Activated B cell treated with CpG ODN at 0.5 μM for 24 hours (primary cell): ENCODE measurements at regions not wholly inside any gene's neighbourhood (a gene's known extent, or its start where the extent isn't known, plus 50 kb on each side); places are given as distances from the start of the nearest gene placed in this dataset.

Experiments used
- ATAC-seq: fragments of 200-7000 bp; cut with Tn5 transposase; one replicate; pipeline ENCODE4 v1.10.0; 2021; ENCODE audit warnings: low read depth, mild to moderate bottlenecking, moderate library complexity
- CTCF ChIA-PET: fragments of 350-600 bp; sonication (Branson Sonifier 250); formaldehyde crosslinking; loops from one replicate; lab custom pipeline; 2021; ENCODE audit warnings: antibody characterized with exemption; lab: Charles Lee
- POLR2A ChIA-PET: fragments of 350-600 bp; sonication (Branson Sonifier 250); formaldehyde crosslinking; loops from one replicate; lab custom pipeline; 2021; ENCODE audit warnings: antibody characterized with exemption; lab: Charles Lee
- DNase-seq: peaks from one replicate; pipeline ENCODE4 v3.0.0; 2022
- H3K27ac Mint-ChIP-seq: one replicate; pipeline ENCODE4 v1.8.0; 2020; ENCODE audit warnings: mixed read lengths
- H3K27me3 Mint-ChIP-seq: one replicate; pipeline ENCODE4 v1.8.0; 2021; ENCODE audit warnings: mixed read lengths
- H3K36me3 Mint-ChIP-seq: one replicate; pipeline ENCODE4 v1.8.0; 2021; ENCODE audit warnings: low read depth, mixed read lengths
- H3K4me1 Mint-ChIP-seq: one replicate; pipeline ENCODE4 v1.8.0; 2021; ENCODE audit warnings: mixed read lengths
- H3K4me3 Mint-ChIP-seq: one replicate; pipeline ENCODE4 v1.8.0; 2020; ENCODE audit warnings: mild to moderate bottlenecking, mixed read lengths
- H3K9me3 Mint-ChIP-seq: one replicate; pipeline ENCODE4 v1.8.0; 2020; ENCODE audit warnings: mixed read lengths
- CTCF ChIP-seq: fragments of 200-600 bp; IDR thresholded peaks from one replicate; pipeline ENCODE4 v1.8.0; 2022; ENCODE audit warnings: antibody characterized with exemption, mild to moderate bottlenecking
- intact Hi-C: fragments of 100-400 bp; cut with micrococcal nuclease; formaldehyde crosslinking; loops from one replicate; pipeline ENCODE4 v1.15.1; 2024

DNA sequence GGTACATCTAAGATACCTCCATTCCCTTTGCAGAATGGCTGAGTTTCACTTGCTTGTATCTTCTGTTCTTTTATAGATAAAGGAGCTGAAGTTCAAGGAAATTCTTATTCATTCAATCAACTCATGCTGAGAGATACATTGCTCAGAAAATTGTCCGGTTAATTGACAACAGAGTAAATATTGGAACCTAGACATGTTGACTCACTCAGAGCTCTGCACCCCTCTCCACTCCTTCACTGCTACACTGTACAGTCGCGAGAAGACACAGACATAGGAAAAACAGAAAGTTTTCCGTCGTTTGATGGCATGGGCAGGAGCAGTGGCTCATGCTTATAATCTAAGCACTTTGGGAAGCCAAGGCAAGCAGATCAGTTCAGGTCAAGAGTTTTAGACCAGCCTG is 690.5 kb upstream of the SOX9 start:
- intact Hi-C loops, result no loop called here
- POLR2A ChIA-PET, result no interaction called here
- no peak overlapping the region for H3K27ac Mint-ChIP-seq
- H3K4me1 Mint-ChIP-seq, result no peaks in the 10 kb centered on the region
- no peak overlapping the region for H3K4me3 Mint-ChIP-seq
- CTCF ChIA-PET, result no interaction called here
- no peaks in the 10 kb centered on the region for H3K27me3 Mint-ChIP-seq
- no peak for DNase-seq
- no peaks in the 10 kb centered on the region for H3K36me3 Mint-ChIP-seq
- no peak for TF ChIP-seq CTCF
- H3K9me3 Mint-ChIP-seq, result peaks cover 10% of the 10 kb centered on the region
- ATAC-seq, result no peak

GRCh38 chr17:71431146-71431545 is 689.7 kb upstream of the SOX9 start:
- Mint-ChIP-seq H3K4me3 (no peak overlapping the region), H3K9me3 (peaks cover 6% of the 10 kb centered on the region), H3K4me1 (no peaks in the 10 kb centered on the region), H3K27ac (no peak overlapping the region), H3K27me3 (no peaks in the 10 kb centered on the region), H3K36me3 (no peaks in the 10 kb centered on the region)
- ChIA-PET POLR2A (no interaction called here), CTCF (no interaction called here)
- no peak for TF ChIP-seq CTCF
- DNase-seq (no peak), ATAC-seq (no peak)
- intact Hi-C loops, result no loop called here

DNA sequence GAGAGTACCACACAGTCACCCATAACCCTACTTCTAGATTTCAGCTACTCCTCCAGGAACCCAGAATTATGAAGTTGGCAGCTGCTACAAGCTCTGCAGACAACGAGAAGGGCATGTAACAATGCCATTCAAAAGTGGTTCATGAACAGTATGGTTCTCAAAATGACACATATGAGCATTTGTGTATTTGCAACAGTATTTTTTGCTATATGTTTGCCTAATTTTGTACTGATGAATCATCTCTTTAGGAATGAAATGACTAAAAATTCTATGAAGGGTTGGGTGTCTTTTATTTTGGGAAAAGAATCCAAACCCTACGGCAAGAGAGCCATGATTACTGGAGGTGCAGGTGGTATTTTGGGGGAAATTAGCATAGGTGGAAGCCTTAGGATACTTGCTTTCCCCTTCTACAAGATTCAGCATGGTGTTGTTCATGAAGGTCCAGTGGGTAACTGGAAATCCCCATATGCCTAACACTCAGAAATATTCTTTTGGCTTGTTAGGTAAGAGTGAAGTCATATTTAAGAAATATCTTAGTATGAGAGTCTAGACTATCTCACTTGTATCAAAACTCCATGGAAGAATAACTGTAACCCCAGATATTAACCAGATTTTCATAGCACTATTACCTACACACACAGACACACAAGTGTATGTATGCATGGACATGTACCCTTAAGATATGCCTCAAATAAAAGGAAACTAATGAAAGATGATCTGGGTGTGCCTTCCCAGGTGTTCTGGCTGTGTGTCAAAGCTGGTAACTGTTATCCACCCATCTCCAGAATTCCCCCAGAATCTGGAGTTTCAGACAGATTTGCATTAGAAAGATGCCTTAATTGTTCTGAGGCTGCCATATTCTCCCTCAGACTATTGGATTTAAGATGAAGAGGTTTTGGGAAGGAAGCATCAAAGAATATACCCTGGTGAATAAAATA is 688.2 kb upstream of the SOX9 start:
- no peaks in the 10 kb centered on the region for H3K36me3 Mint-ChIP-seq
- POLR2A ChIA-PET, result no interaction called here
- intact Hi-C loops, result no loop called here
- peaks cover 6% of the 10 kb centered on the region for H3K9me3 Mint-ChIP-seq
- no peak for ATAC-seq
- H3K27ac Mint-ChIP-seq, result no peak overlapping the region
- H3K4me3 Mint-ChIP-seq, result no peak overlapping the region
- H3K27me3 Mint-ChIP-seq, result no peaks in the 10 kb centered on the region
- H3K4me1 Mint-ChIP-seq, result no peaks in the 10 kb centered on the region
- no peak for TF ChIP-seq CTCF
- CTCF ChIA-PET, result no interaction called here
- DNase-seq, result no peak

DNA sequence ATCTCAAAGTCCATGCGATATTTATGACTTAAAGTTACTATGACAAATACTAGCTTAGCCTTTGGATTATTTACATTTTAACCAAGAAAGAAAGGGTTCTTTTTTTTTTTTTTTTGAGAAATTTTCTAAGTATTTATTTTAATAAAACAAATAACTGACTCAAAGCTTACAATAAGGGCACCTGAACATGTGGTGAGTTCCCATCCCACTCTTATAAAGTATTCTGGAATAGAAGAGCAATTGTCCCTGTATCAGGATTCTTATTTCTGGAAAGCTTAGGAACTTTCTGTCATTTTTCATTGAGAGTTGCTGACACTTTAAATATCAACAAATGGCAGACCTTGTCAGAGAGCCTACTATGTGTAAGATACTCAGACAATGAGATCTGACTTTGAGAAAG is 686.1 kb upstream of the SOX9 start:
- POLR2A ChIA-PET, result no interaction called here
- H3K4me1 Mint-ChIP-seq, result no peaks in the 10 kb centered on the region
- intact Hi-C loops, result no loop called here
- ATAC-seq (no peak), DNase-seq (no peak)
- CTCF ChIA-PET, result no interaction called here
- H3K27me3 Mint-ChIP-seq, result no peaks in the 10 kb centered on the region
- no peak for TF ChIP-seq CTCF
- H3K4me3 Mint-ChIP-seq, result no peak overlapping the region
- peaks cover 5% of the 10 kb centered on the region for H3K9me3 Mint-ChIP-seq
- no peaks in the 10 kb centered on the region for H3K36me3 Mint-ChIP-seq
- no peak overlapping the region for H3K27ac Mint-ChIP-seq

DNA sequence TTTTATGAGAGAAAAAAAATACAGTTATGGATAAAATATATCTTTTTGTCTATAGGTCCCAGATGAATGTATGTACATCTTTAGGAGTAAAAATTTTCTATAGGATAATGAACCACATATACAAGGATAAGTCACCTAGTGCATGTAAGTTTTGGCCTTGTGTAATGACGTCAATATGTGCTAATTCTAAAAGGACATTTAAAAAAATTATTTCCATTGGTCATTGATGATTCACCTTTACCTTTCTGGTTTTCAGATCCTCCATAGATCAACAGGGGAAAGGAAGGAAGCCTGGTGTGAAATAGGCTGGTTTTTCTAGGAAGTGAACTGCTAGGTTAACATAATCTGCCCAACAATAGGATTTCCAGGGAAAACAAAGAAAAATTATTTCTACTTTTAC is 684.3 kb upstream of the SOX9 start:
- H3K36me3 Mint-ChIP-seq, result no peaks in the 10 kb centered on the region
- no peak overlapping the region for H3K4me3 Mint-ChIP-seq
- no peaks in the 10 kb centered on the region for H3K27me3 Mint-ChIP-seq
- intact Hi-C loops, result no loop called here
- CTCF ChIA-PET, result no interaction called here
- no peak for DNase-seq
- POLR2A ChIA-PET, result no interaction called here
- TF ChIP-seq CTCF, result no peak
- peaks cover 5% of the 10 kb centered on the region for H3K9me3 Mint-ChIP-seq
- H3K4me1 Mint-ChIP-seq, result no peaks in the 10 kb centered on the region
- ATAC-seq, result no peak
- no peak overlapping the region for H3K27ac Mint-ChIP-seq
